GM23338 (cell line): ENCODE measurements at regions not wholly inside any gene's neighbourhood (a gene's known extent, or its start where the extent isn't known, plus 50 kb on each side); places are given as distances from the start of the nearest gene placed in this dataset.

Experiments used
- ATAC-seq: fragments of 200-7000 bp; cut with Tn5 transposase; 3 replicates; pipeline ENCODE4 v1.9.1; 2020
- DNase-seq: peaks from one replicate; pipeline ENCODE4 v3.0.0-alpha.2; 2015; ENCODE audit warnings: low spot score
- H2AFZ ChIP-seq: fragments of 200-600 bp; sonication (generic); 2 replicates; pipeline ENCODE4 v1.8.0; 2016; ENCODE audit warnings: antibody characterized with exemption, mild to moderate bottlenecking, moderate library complexity
- H3F3A ChIP-seq: fragments of 200-600 bp; sonication (generic); replicated peaks from 2 replicates; pipeline ENCODE4 v1.8.0; 2017; ENCODE audit warnings: antibody characterized with exemption, mixed run types, low read depth
- H3K27ac ChIP-seq: fragments of 200-600 bp; sonication (generic); 2 replicates; pipeline ENCODE4 v1.6.1; 2016; ENCODE audit warnings: low read depth
- H3K27me3 ChIP-seq: fragments of 200-600 bp; sonication (generic); 2 replicates; pipeline ENCODE4 v1.8.0; 2016; ENCODE audit warnings: mild to moderate bottlenecking, mixed run types, moderate library complexity; ENCODE audit not compliant: insufficient read depth
- H3K36me3 ChIP-seq: fragments of 200-600 bp; sonication (generic); 2 replicates; pipeline ENCODE4 v1.8.0; 2016; ENCODE audit warnings: mild to moderate bottlenecking; ENCODE audit not compliant: insufficient read depth
- H3K4me1 ChIP-seq: fragments of 200-600 bp; sonication (generic); 2 replicates; pipeline ENCODE4 v1.8.0; 2016; ENCODE audit warnings: mild to moderate bottlenecking, moderate library complexity; ENCODE audit not compliant: insufficient read depth
- H3K4me2 ChIP-seq: fragments of 200-600 bp; sonication (generic); 2 replicates; pipeline ENCODE4 v1.7.1; 2017; ENCODE audit warnings: mixed run types
- H3K4me3 ChIP-seq: fragments of 200-600 bp; sonication (generic); 2 replicates; pipeline ENCODE4 v1.6.1; 2016; ENCODE audit warnings: mixed run types
- H3K79me2 ChIP-seq: fragments of 200-600 bp; sonication (generic); replicated peaks from 2 replicates; pipeline ENCODE4 v1.8.0; 2017; ENCODE audit warnings: mild to moderate bottlenecking; ENCODE audit not compliant: insufficient read depth
- H3K9me2 ChIP-seq: fragments of 200-600 bp; sonication (generic); 2 replicates; pipeline ENCODE4 v1.8.0; 2017; ENCODE audit not compliant: insufficient read depth
- H4K20me1 ChIP-seq: fragments of 200-600 bp; sonication (generic); replicated peaks from 2 replicates; pipeline ENCODE4 v1.8.0; 2017; ENCODE audit warnings: mild to moderate bottlenecking; ENCODE audit not compliant: insufficient read depth
- H3K27ac Mint-ChIP-seq: 2 replicates; pipeline ENCODE4 v1.8.0; 2020; ENCODE audit warnings: inconsistent platforms, mild to moderate bottlenecking, moderate library complexity, mixed read lengths
- H3K27me3 Mint-ChIP-seq: 3 replicates; pipeline ENCODE4 v1.8.0; 2022; ENCODE audit warnings: low read depth, mild to moderate bottlenecking, moderate library complexity, mixed read lengths, inconsistent platforms; ENCODE audit not compliant: insufficient read depth, poor library complexity
- H3K36me3 Mint-ChIP-seq: 3 replicates; pipeline ENCODE4 v1.8.0; 2021; ENCODE audit warnings: low read depth, mild to moderate bottlenecking, inconsistent platforms, moderate library complexity, mixed read lengths
- H3K4me1 Mint-ChIP-seq: 3 replicates; pipeline ENCODE4 v1.8.0; 2020; ENCODE audit warnings: mild to moderate bottlenecking, inconsistent platforms, mixed read lengths
- H3K4me3 Mint-ChIP-seq: 3 replicates; pipeline ENCODE4 v1.8.0; 2021; ENCODE audit warnings: moderate library complexity, mild to moderate bottlenecking, inconsistent platforms, mixed read lengths
- H3K9me3 Mint-ChIP-seq: 3 replicates; pipeline ENCODE4 v1.8.0; 2020; ENCODE audit warnings: moderate library complexity, mild to moderate bottlenecking, inconsistent platforms, mixed read lengths
- CTCF ChIP-seq, 2 experiments: fragments of 200-600 bp in 1 of 2; sonication (generic) in 1 of 2; conservative IDR thresholded peaks; 2 replicates each; pipeline versions ENCODE4 v1.5.1 to v1.6.1; 2016 to 2017; ENCODE audit warnings: antibody characterized with exemption in 2 of 2, low read depth in 2 of 2, mild to moderate bottlenecking in 2 of 2, moderate library complexity in 1 of 2
- ETS1 ChIP-seq: IDR thresholded peaks from 2 replicates; pipeline ENCODE4 v1.6.1; 2016; ENCODE audit warnings: antibody characterized with exemption
- EZH2 ChIP-seq: fragments of 200-600 bp; sonication (generic); IDR thresholded peaks from one replicate; pipeline ENCODE4 v1.8.0; 2017; ENCODE audit warnings: antibody characterized with exemption, mild to moderate bottlenecking, low read depth; ENCODE audit not compliant: unreplicated experiment
- EZH2phosphoT487 ChIP-seq: fragments of 200-600 bp; sonication (generic); IDR thresholded peaks from one replicate; pipeline ENCODE4 v1.8.1; 2018; ENCODE audit warnings: antibody characterized with exemption; ENCODE audit not compliant: unreplicated experiment
- JUNB ChIP-seq: IDR thresholded peaks from one replicate; pipeline ENCODE4 v1.6.1; 2016; ENCODE audit warnings: antibody characterized with exemption; ENCODE audit not compliant: unreplicated experiment
- NANOG ChIP-seq: IDR thresholded peaks from 2 replicates; pipeline ENCODE4 v1.6.1; 2016; ENCODE audit warnings: antibody characterized with exemption, borderline replicate concordance
- POLR2AphosphoS5 ChIP-seq: IDR thresholded peaks from 2 replicates; pipeline ENCODE4 v1.6.1; 2016; ENCODE audit warnings: antibody characterized with exemption, low read depth
- REST ChIP-seq: IDR thresholded peaks from one replicate; pipeline ENCODE4 v1.6.1; 2018; ENCODE audit warnings: antibody characterized with exemption; ENCODE audit not compliant: unreplicated experiment
- STAT1 ChIP-seq: IDR thresholded peaks from one replicate; pipeline ENCODE4 v1.6.1; 2016; ENCODE audit warnings: antibody characterized with exemption; ENCODE audit not compliant: unreplicated experiment
- ZNF114 ChIP-seq: fragments of 250-450 bp; sonication (Bioruptor Pico); IDR thresholded peaks from 2 replicates; pipeline ENCODE4 v1.5.0; 2020; ENCODE audit warnings: mild to moderate bottlenecking, moderate library complexity
- ZNF331 ChIP-seq: fragments of 250-450 bp; sonication (Bioruptor Pico); IDR thresholded peaks from 2 replicates; pipeline ENCODE4 v1.5.0; 2020; ENCODE audit warnings: low read depth, mild to moderate bottlenecking, moderate library complexity
- ZNF462 ChIP-seq: fragments of 250-450 bp; sonication (Bioruptor Pico); IDR thresholded peaks from 2 replicates; pipeline ENCODE4 v1.5.0; 2020; ENCODE audit warnings: mild to moderate bottlenecking, moderate library complexity

GRCh38 chr10:78382047-78382446, 348.4 kb downstream of the RPS24 start:
- no peaks in the 10 kb centered on the region for H4K20me1 ChIP-seq
- Mint-ChIP-seq H3K27ac (no peak overlapping the region), H3K4me1 (peaks cover 6% of the 10 kb centered on the region; the same call in 2 of the 3 replicates), H3K4me3 (no peak overlapping the region), H3K36me3 (0 out of 3 replicates have a peak, but pooled peaks cover 3% of the 10 kb centered on the region), H3K9me3 (peaks cover 9% of the 10 kb centered on the region; the same call in 2 of the 3 replicates), H3K27me3 (peaks cover 7% of the 10 kb centered on the region)
- no peaks in the 10 kb centered on the region for H3K36me3 ChIP-seq
- no peaks in the 10 kb centered on the region for H3K27me3 ChIP-seq
- H2AFZ ChIP-seq, result no peak overlapping the region
- no peak overlapping the region for H3K4me3 ChIP-seq
- DNase-seq (no peak), ATAC-seq (no peak)
- H3K9me2 ChIP-seq, result no peaks in the 10 kb centered on the region
- no peak overlapping the region for H3K27ac ChIP-seq
- H3K4me2 ChIP-seq, result no peak overlapping the region
- no peaks in the 10 kb centered on the region for H3K4me1 ChIP-seq
- TF ChIP-seq ZNF462 (CRISPR knock-in tag), result no peak
- no peak for TF ChIP-seq ZNF331 (CRISPR knock-in tag)
- TF ChIP-seq ZNF114 (CRISPR knock-in tag), result no peak
- TF ChIP-seq EZH2, result no peak
- no peak for TF ChIP-seq CTCF (conservative IDR thresholded peaks at IDR 0.05; ENCODE audit: low read depth in 2 of 2)
- no peak for TF ChIP-seq STAT1
- no peak for TF ChIP-seq JUNB
- no peak for TF ChIP-seq POLR2AphosphoS5
- TF ChIP-seq REST, result no peak
- no peak for TF ChIP-seq EZH2phosphoT487
- TF ChIP-seq ETS1, result no peak
- no peak for TF ChIP-seq NANOG
- no peaks in the 10 kb centered on the region for H3F3A ChIP-seq
- H3K79me2 ChIP-seq, result no peaks in the 10 kb centered on the region
